ENCODE measurements at regions not wholly inside any gene's neighbourhood (a gene's known extent, or its start where the extent isn't known, plus 50 kb on each side); places are given as distances from the start of the nearest gene placed in this dataset.

DNA sequence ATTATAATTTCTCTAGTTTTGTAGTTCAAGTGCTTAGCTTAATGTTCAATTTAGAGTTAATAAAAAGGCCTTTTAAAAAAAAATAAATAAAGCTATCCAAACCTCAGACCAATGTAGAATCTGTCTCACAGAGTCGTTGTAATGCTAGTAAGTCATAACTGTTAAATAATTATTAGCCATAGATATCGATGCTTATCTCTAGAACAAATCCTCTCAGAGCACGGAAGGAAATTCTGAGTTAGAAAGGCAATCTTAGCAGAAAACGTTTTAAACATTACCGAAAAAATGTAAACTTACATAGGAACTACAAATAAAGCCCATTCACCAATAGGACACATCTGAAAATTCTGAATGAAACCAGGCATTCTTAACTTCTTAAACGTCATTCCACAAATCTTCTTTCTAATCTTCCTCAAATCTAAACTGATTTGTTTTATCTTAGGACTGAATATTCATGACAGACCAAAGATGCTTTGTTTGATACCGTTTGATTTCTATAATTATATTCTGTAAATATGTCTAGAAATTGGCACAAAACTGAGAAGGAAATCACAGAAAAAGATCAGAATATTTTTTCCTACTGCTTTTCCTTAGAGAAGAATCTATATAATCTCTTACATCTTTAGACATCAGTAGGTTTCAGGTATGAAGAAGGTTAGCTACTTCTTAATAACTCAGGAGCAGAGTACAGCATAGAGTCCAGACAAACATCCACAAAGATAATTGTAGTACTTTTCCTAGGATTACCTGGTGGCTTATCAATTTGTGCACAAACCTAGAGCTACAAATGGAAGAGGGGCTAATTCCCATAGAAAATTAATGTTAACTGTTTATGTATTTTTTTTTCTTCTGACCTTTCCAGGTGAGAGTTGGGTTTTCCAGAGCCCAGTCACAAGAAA, 140.7 kb downstream of the BTC start:
- FAIRE-seq (no peak), DNase-seq (ENCODE audit: low read depth) (no peak)
- H3K36me3 ChIP-seq (ENCODE audit: insufficient read depth, low read length) = no peaks in the 10 kb centered on the region
- no peaks in the 10 kb centered on the region for H3K9me3 ChIP-seq (ENCODE audit: insufficient read depth, low read depth, low read length)
- H3K79me2 ChIP-seq (ENCODE audit: insufficient read depth, low read length) = no peaks in the 10 kb centered on the region
- H3K4me1 ChIP-seq (ENCODE audit: insufficient read depth, low read length) = no peaks in the 10 kb centered on the region
- no peaks in the 10 kb centered on the region for H3K9me3 Mint-ChIP-seq (ENCODE audit: unreplicated experiment)
- no peak overlapping the region for H3K9ac ChIP-seq (ENCODE audit: low read length)
- no peak overlapping the region for H3K4me3 ChIP-seq (ENCODE audit: insufficient read depth, low read depth, low read length)
- H3K4me1 Mint-ChIP-seq (ENCODE audit: low read depth, unreplicated experiment) = peaks cover 6% of the 10 kb centered on the region
- H2AFZ ChIP-seq (ENCODE audit: low read depth, low read length) = no peak overlapping the region
- TF ChIP-seq, protein P1, sequence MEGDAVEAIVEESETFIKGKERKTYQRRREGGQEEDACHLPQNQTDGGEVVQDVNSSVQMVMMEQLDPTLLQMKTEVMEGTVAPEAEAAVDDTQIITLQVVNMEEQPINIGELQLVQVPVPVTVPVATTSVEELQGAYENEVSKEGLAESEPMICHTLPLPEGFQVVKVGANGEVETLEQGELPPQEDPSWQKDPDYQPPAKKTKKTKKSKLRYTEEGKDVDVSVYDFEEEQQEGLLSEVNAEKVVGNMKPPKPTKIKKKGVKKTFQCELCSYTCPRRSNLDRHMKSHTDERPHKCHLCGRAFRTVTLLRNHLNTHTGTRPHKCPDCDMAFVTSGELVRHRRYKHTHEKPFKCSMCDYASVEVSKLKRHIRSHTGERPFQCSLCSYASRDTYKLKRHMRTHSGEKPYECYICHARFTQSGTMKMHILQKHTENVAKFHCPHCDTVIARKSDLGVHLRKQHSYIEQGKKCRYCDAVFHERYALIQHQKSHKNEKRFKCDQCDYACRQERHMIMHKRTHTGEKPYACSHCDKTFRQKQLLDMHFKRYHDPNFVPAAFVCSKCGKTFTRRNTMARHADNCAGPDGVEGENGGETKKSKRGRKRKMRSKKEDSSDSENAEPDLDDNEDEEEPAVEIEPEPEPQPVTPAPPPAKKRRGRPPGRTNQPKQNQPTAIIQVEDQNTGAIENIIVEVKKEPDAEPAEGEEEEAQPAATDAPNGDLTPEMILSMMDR (IDR thresholded peaks at IDR 0.05; ENCODE audit: insufficient read depth, low read depth, low read length) = no peak
- TF ChIP-seq EZH2 (IDR thresholded peaks at IDR 0.05; ENCODE audit: insufficient read depth, low read length) = no peak
- H3K27me3 ChIP-seq (ENCODE audit: insufficient read depth, low read length) = no peaks in the 10 kb centered on the region
- no peak overlapping the region for H3K27ac ChIP-seq (ENCODE audit: low read depth, low read length)
- H3K27me3 Mint-ChIP-seq (ENCODE audit: low read depth, unreplicated experiment) = no peaks in the 10 kb centered on the region
- H4K20me1 ChIP-seq (ENCODE audit: insufficient read depth, low read length) = no peaks in the 10 kb centered on the region
- no peaks in the 10 kb centered on the region for H3K36me3 Mint-ChIP-seq (ENCODE audit: low read depth, unreplicated experiment)
- H3K4me3 Mint-ChIP-seq (ENCODE audit: unreplicated experiment) = no peak overlapping the region
- no peak overlapping the region for H3K27ac Mint-ChIP-seq (ENCODE audit: unreplicated experiment)
- no peak overlapping the region for H3K4me2 ChIP-seq (ENCODE audit: low read length)

DNA sequence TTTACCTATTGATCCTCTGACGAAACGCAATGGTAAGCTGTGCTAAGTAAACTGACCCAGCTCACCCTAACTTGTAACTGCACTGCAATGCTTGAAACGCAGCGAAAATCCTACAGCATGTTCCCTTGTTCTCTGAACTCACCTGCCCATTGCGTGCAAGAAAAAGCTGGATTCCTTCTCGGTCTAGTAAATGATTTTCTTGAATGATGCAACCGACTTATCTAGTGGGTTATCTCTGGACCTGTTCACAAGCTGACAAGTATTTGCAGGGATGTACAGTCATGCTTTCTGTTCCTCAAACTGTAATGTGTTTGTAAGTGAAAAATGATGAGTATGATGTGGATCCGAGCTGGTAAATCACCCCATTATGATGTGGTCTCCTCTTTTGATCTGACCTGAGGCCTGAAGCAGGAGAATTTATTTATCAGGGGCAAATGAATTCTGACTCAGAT, 140.1 kb downstream of the BTC start:
- Mint-ChIP-seq H3K4me3 (ENCODE audit: unreplicated experiment) (no peak overlapping the region), H3K27ac (ENCODE audit: unreplicated experiment) (no peak overlapping the region), H3K4me1 (ENCODE audit: low read depth, unreplicated experiment) (peaks cover 6% of the 10 kb centered on the region), H3K9me3 (ENCODE audit: unreplicated experiment) (no peaks in the 10 kb centered on the region), H3K27me3 (ENCODE audit: low read depth, unreplicated experiment) (no peaks in the 10 kb centered on the region), H3K36me3 (ENCODE audit: low read depth, unreplicated experiment) (no peaks in the 10 kb centered on the region)
- no peaks in the 10 kb centered on the region for H3K4me1 ChIP-seq (ENCODE audit: insufficient read depth, low read length)
- no peaks in the 10 kb centered on the region for H3K27me3 ChIP-seq (ENCODE audit: insufficient read depth, low read length)
- no peak overlapping the region for H2AFZ ChIP-seq (ENCODE audit: low read depth, low read length)
- FAIRE-seq = no peak
- no peak for TF ChIP-seq EZH2 (IDR thresholded peaks at IDR 0.05; ENCODE audit: insufficient read depth, low read length)
- TF ChIP-seq, protein P1 (IDR thresholded peaks at IDR 0.05; ENCODE audit: insufficient read depth, low read depth, low read length) = no peak
- no peak overlapping the region for H3K9ac ChIP-seq (ENCODE audit: low read length)
- no peaks in the 10 kb centered on the region for H3K36me3 ChIP-seq (ENCODE audit: insufficient read depth, low read length)
- H3K4me3 ChIP-seq (ENCODE audit: insufficient read depth, low read depth, low read length) = no peak overlapping the region
- no peaks in the 10 kb centered on the region for H4K20me1 ChIP-seq (ENCODE audit: insufficient read depth, low read length)
- no peak overlapping the region for H3K27ac ChIP-seq (ENCODE audit: low read depth, low read length)
- no peaks in the 10 kb centered on the region for H3K79me2 ChIP-seq (ENCODE audit: insufficient read depth, low read length)
- no peaks in the 10 kb centered on the region for H3K9me3 ChIP-seq (ENCODE audit: insufficient read depth, low read depth, low read length)
- H3K4me2 ChIP-seq (ENCODE audit: low read length) = no peak overlapping the region
- peak; percentile 67 for DNase-seq (ENCODE audit: low read depth)

DNA sequence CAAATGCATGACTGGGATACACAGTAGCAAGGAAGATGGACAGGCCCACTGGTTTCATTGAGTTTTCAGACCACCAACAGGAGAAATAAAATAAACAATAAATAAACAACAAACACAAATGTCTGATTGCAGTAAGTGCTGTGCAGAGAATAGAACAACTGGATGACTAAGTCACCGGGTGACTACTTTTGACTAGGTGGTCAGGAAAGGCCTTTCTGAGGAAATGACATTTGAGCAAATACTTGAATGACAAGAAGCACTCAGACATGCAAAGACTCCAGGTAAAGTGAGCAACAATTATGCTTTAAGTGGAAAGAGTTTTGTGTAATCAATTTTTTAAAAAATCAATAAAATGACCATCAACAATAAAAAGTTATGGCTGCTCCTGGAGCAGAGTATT, 137.7 kb downstream of the BTC start:
- Histone ChIP-seq H3K36me3 (ENCODE audit: insufficient read depth, low read length) (no peaks in the 10 kb centered on the region), H3K9ac (ENCODE audit: low read length) (no peak overlapping the region), H2AFZ (ENCODE audit: low read depth, low read length) (no peak overlapping the region), H3K27ac (ENCODE audit: low read depth, low read length) (no peak overlapping the region), H3K9me3 (ENCODE audit: insufficient read depth, low read depth, low read length) (no peaks in the 10 kb centered on the region), H3K4me1 (ENCODE audit: insufficient read depth, low read length) (peaks cover 9% of the 10 kb centered on the region), H3K4me2 (ENCODE audit: low read length) (no peak overlapping the region), H3K79me2 (ENCODE audit: insufficient read depth, low read length) (no peaks in the 10 kb centered on the region), H3K4me3 (ENCODE audit: insufficient read depth, low read depth, low read length) (no peak overlapping the region), H3K27me3 (ENCODE audit: insufficient read depth, low read length) (no peaks in the 10 kb centered on the region), H4K20me1 (ENCODE audit: insufficient read depth, low read length) (no peaks in the 10 kb centered on the region)
- Mint-ChIP-seq H3K36me3 (ENCODE audit: low read depth, unreplicated experiment) (no peaks in the 10 kb centered on the region), H3K27ac (ENCODE audit: unreplicated experiment) (no peak overlapping the region), H3K27me3 (ENCODE audit: low read depth, unreplicated experiment) (no peaks in the 10 kb centered on the region), H3K4me1 (ENCODE audit: low read depth, unreplicated experiment) (peaks cover 25% of the 10 kb centered on the region), H3K9me3 (ENCODE audit: unreplicated experiment) (no peaks in the 10 kb centered on the region), H3K4me3 (ENCODE audit: unreplicated experiment) (no peak overlapping the region)
- DNase-seq (ENCODE audit: low read depth) (no peak), FAIRE-seq (no peak)
- TF ChIP-seq, protein P1 (IDR thresholded peaks at IDR 0.05; ENCODE audit: insufficient read depth, low read depth, low read length) = no peak
- no peak for TF ChIP-seq EZH2 (IDR thresholded peaks at IDR 0.05; ENCODE audit: insufficient read depth, low read length)
